ENCODE measurements at regions not wholly inside any gene's neighbourhood (a gene's known extent, or its start where the extent isn't known, plus 50 kb on each side); places are given as distances from the start of the nearest gene placed in this dataset.

- Histone ChIP-seq H4K20me1 (ENCODE audit: insufficient read depth) (no peaks in the 10 kb centered on the region), H3K27ac (ENCODE audit: low read length) (no peak overlapping the region), H3K4me2 (ENCODE audit: low read length) (no peak overlapping the region), H3K9me2 (ENCODE audit: insufficient read depth, low read length) (no peaks in the 10 kb centered on the region), H3K9ac (ENCODE audit: low read length) (no peak overlapping the region), H3K79me2 (replicated peaks; ENCODE audit: insufficient read depth, low read length) (no peaks in the 10 kb centered on the region), H3K36me3 (ENCODE audit: insufficient read depth, low read length) (no peaks in the 10 kb centered on the region), H3K4me3 (ENCODE audit: low read length) (no peak overlapping the region), H3K9me3 (ENCODE audit: low read length) (no peaks in the 10 kb centered on the region), H3K27me3 (ENCODE audit: insufficient read depth, low read depth, low read length) (peaks cover 12% of the 10 kb centered on the region), H3F3A (ENCODE audit: insufficient read depth, low read length, poor library complexity, severe bottlenecking) (no peaks in the 10 kb centered on the region), H2AFZ (ENCODE audit: low read depth, low read length) (no peak overlapping the region)
- TF ChIP-seq SMC3 (conservative IDR thresholded peaks at IDR 0.05; ENCODE audit: poor library complexity) (no peak), POLR2AphosphoS5 (IDR thresholded peaks at IDR 0.05) (no peak), RAD21 (conservative IDR thresholded peaks at IDR 0.05) (no peak), EP300 (conservative IDR thresholded peaks at IDR 0.05; ENCODE audit: poor library complexity, severe bottlenecking) (no peak), TAF1 (IDR thresholded peaks at IDR 0.05; ENCODE audit: low read depth) (no peak), EZH2 (IDR thresholded peaks at IDR 0.05; ENCODE audit: borderline replicate concordance, insufficient read depth, low read length, poor library complexity, severe bottlenecking) (no peak), CTCF (IDR thresholded peaks at IDR 0.05; ENCODE audit: poor library complexity, severe bottlenecking) (no peak), MXI1 (conservative IDR thresholded peaks at IDR 0.05; ENCODE audit: poor library complexity, severe bottlenecking) (no peak)
- TF ChIP-seq, protein P1, sequence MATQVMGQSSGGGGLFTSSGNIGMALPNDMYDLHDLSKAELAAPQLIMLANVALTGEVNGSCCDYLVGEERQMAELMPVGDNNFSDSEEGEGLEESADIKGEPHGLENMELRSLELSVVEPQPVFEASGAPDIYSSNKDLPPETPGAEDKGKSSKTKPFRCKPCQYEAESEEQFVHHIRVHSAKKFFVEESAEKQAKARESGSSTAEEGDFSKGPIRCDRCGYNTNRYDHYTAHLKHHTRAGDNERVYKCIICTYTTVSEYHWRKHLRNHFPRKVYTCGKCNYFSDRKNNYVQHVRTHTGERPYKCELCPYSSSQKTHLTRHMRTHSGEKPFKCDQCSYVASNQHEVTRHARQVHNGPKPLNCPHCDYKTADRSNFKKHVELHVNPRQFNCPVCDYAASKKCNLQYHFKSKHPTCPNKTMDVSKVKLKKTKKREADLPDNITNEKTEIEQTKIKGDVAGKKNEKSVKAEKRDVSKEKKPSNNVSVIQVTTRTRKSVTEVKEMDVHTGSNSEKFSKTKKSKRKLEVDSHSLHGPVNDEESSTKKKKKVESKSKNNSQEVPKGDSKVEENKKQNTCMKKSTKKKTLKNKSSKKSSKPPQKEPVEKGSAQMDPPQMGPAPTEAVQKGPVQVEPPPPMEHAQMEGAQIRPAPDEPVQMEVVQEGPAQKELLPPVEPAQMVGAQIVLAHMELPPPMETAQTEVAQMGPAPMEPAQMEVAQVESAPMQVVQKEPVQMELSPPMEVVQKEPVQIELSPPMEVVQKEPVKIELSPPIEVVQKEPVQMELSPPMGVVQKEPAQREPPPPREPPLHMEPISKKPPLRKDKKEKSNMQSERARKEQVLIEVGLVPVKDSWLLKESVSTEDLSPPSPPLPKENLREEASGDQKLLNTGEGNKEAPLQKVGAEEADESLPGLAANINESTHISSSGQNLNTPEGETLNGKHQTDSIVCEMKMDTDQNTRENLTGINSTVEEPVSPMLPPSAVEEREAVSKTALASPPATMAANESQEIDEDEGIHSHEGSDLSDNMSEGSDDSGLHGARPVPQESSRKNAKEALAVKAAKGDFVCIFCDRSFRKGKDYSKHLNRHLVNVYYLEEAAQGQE (IDR thresholded peaks at IDR 0.05; ENCODE audit: borderline replicate concordance) = no peak
Observed at GRCh38 chr19:31144075-31144870, 205.0 kb downstream of the TSHZ3 start.

GRCh38 chr19:31141301-31141700, 207.9 kb downstream of the TSHZ3 start:
- Histone ChIP-seq H3F3A (ENCODE audit: insufficient read depth, low read length, poor library complexity, severe bottlenecking) (no peaks in the 10 kb centered on the region), H4K20me1 (ENCODE audit: insufficient read depth) (no peaks in the 10 kb centered on the region), H3K27me3 (ENCODE audit: insufficient read depth, low read depth, low read length) (peaks cover 12% of the 10 kb centered on the region), H3K4me3 (ENCODE audit: low read length) (no peak overlapping the region), H2AFZ (ENCODE audit: low read depth, low read length) (no peak overlapping the region), H3K9me3 (ENCODE audit: low read length) (no peaks in the 10 kb centered on the region), H3K9ac (ENCODE audit: low read length) (no peak overlapping the region), H3K79me2 (replicated peaks; ENCODE audit: insufficient read depth, low read length) (no peaks in the 10 kb centered on the region), H3K9me2 (ENCODE audit: insufficient read depth, low read length) (no peaks in the 10 kb centered on the region), H3K4me2 (ENCODE audit: low read length) (no peak overlapping the region), H3K36me3 (ENCODE audit: insufficient read depth, low read length) (no peaks in the 10 kb centered on the region), H3K27ac (ENCODE audit: low read length) (no peak overlapping the region)
- TF ChIP-seq RAD21 (conservative IDR thresholded peaks at IDR 0.05) (no peak), CTCF (IDR thresholded peaks at IDR 0.05; ENCODE audit: poor library complexity, severe bottlenecking) (no peak), EZH2 (IDR thresholded peaks at IDR 0.05; ENCODE audit: borderline replicate concordance, insufficient read depth, low read length, poor library complexity, severe bottlenecking) (no peak), SMC3 (conservative IDR thresholded peaks at IDR 0.05; ENCODE audit: poor library complexity) (no peak), EP300 (conservative IDR thresholded peaks at IDR 0.05; ENCODE audit: poor library complexity, severe bottlenecking) (no peak), POLR2AphosphoS5 (IDR thresholded peaks at IDR 0.05) (no peak), MXI1 (conservative IDR thresholded peaks at IDR 0.05; ENCODE audit: poor library complexity, severe bottlenecking) (no peak), TAF1 (IDR thresholded peaks at IDR 0.05; ENCODE audit: low read depth) (no peak)
- TF ChIP-seq, protein P1 (IDR thresholded peaks at IDR 0.05; ENCODE audit: borderline replicate concordance) = no peak

All from neural cell (in vitro differentiated cells).